T-helper 17 cell (primary cell): ENCODE measurements at regions not wholly inside any gene's neighbourhood (a gene's known extent, or its start where the extent isn't known, plus 50 kb on each side); places are given as distances from the start of the nearest gene placed in this dataset.
"Not testable (repeated sequence)": the region's sequence is repeated elsewhere in the genome, so short reads cannot be mapped to it uniquely, and the experiment has no call there.

Experiments used
- ATAC-seq: fragments of 150-1000 bp; cut with Tn5 transposase; 2 replicates; pipeline ENCODE4 v1.10.0; 2021; ENCODE audit warnings: mild to moderate bottlenecking, moderate library complexity
- DNase-seq, 3 donors: peaks; one replicate each; pipeline versions ENCODE4 v3.0.0 to v3.0.0-alpha.2; 2020 to 2021
- H3K9me3 ChIP-seq: one replicate; pipeline ENCODE4 v1.7.0; 2013; ENCODE audit warnings: low read length, mild to moderate bottlenecking; ENCODE audit not compliant: control insufficient read depth, poor library complexity, severe bottlenecking
- H3K27ac Mint-ChIP-seq: one replicate; pipeline ENCODE4 v1.8.0; 2022; ENCODE audit warnings: mild to moderate bottlenecking, moderate library complexity, mixed read lengths
- H3K27me3 Mint-ChIP-seq: one replicate; pipeline ENCODE4 v1.8.0; 2022; ENCODE audit warnings: mixed read lengths
- H3K36me3 Mint-ChIP-seq: one replicate; pipeline ENCODE4 v1.8.0; 2022; ENCODE audit warnings: low read depth, mixed read lengths
- H3K4me1 Mint-ChIP-seq: one replicate; pipeline ENCODE4 v1.8.0; 2022; ENCODE audit warnings: mild to moderate bottlenecking, mixed read lengths
- H3K4me3 Mint-ChIP-seq: one replicate; pipeline ENCODE4 v1.8.0; 2022; ENCODE audit warnings: mild to moderate bottlenecking, moderate library complexity, mixed read lengths

GRCh38 chr6:121523628-121524027, 88.2 kb downstream of the GJA1 start:
- Mint-ChIP-seq H3K27ac (no peak overlapping the region), H3K27me3 (no peaks in the 10 kb centered on the region), H3K4me3 (no peak overlapping the region), H3K4me1 (no peaks in the 10 kb centered on the region), H3K36me3 (no peaks in the 10 kb centered on the region)
- no peak for DNase-seq
- no peaks in the 10 kb centered on the region for H3K9me3 ChIP-seq
- no peak for ATAC-seq

GRCh38 chr6:121526282-121526681, 90.8 kb downstream of the GJA1 start:
- Mint-ChIP-seq H3K27ac (no peak overlapping the region), H3K27me3 (no peaks in the 10 kb centered on the region), H3K4me1 (no peaks in the 10 kb centered on the region)

GRCh38 chr6:121531658-121532169, 96.3 kb downstream of the GJA1 start:
- no peaks in the 10 kb centered on the region for H3K9me3 ChIP-seq
- H3K4me1 Mint-ChIP-seq = no peaks in the 10 kb centered on the region
- H3K27me3 Mint-ChIP-seq = peaks cover 17% of the 10 kb centered on the region
- H3K27ac Mint-ChIP-seq = no peak overlapping the region
- DNase-seq (no peak), ATAC-seq (no peak)
- no peaks in the 10 kb centered on the region for H3K36me3 Mint-ChIP-seq
- H3K4me3 Mint-ChIP-seq = no peak overlapping the region

More at GRCh38 chr6:121526282-121526681, 90.8 kb downstream of the GJA1 start:
- H3K9me3 ChIP-seq = no peaks in the 10 kb centered on the region
- H3K4me3 Mint-ChIP-seq = no peak overlapping the region
- H3K36me3 Mint-ChIP-seq = no peaks in the 10 kb centered on the region
- ATAC-seq (no peak), DNase-seq (no peak)

GRCh38 chr6:121533321-121533841, 97.9 kb downstream of the GJA1 start:
- no peak for DNase-seq
- Mint-ChIP-seq H3K4me1 (no peaks in the 10 kb centered on the region), H3K27me3 (peaks cover 17% of the 10 kb centered on the region), H3K36me3 (no peaks in the 10 kb centered on the region), H3K4me3 (no peak overlapping the region), H3K27ac (no peak overlapping the region)
- H3K9me3 ChIP-seq = no peaks in the 10 kb centered on the region
- no peak for ATAC-seq

- Mint-ChIP-seq H3K27me3 (peaks cover 17% of the 10 kb centered on the region), H3K36me3 (no peaks in the 10 kb centered on the region), H3K4me3 (no peak overlapping the region), H3K4me1 (no peaks in the 10 kb centered on the region), H3K27ac (no peak overlapping the region)
- no peaks in the 10 kb centered on the region for H3K9me3 ChIP-seq
- no peak for DNase-seq
- ATAC-seq = no peak
Measured at GRCh38 chr6:121535777-121536176, 100.3 kb downstream of the GJA1 start.

GRCh38 chr6:121536345-121536744, 100.9 kb downstream of the GJA1 start:
- DNase-seq = no peak
- Mint-ChIP-seq H3K4me3 (no peak overlapping the region), H3K4me1 (no peaks in the 10 kb centered on the region), H3K36me3 (no peaks in the 10 kb centered on the region), H3K27ac (no peak overlapping the region), H3K27me3 (peaks cover 17% of the 10 kb centered on the region)
- ATAC-seq = no peak
- H3K9me3 ChIP-seq = no peaks in the 10 kb centered on the region

- DNase-seq = no peak
- ATAC-seq = no peak
- Mint-ChIP-seq H3K27ac (no peak overlapping the region), H3K4me3 (no peak overlapping the region), H3K4me1 (no peaks in the 10 kb centered on the region), H3K36me3 (no peaks in the 10 kb centered on the region), H3K27me3 (no peaks in the 10 kb centered on the region)
- H3K9me3 ChIP-seq = no peaks in the 10 kb centered on the region
Measured at GRCh38 chr6:121539439-121539838, 104.0 kb downstream of the GJA1 start.

- DNase-seq (no peak), ATAC-seq (no peak)
- Mint-ChIP-seq H3K27me3 (no peaks in the 10 kb centered on the region), H3K4me1 (no peaks in the 10 kb centered on the region), H3K4me3 (no peak overlapping the region), H3K36me3 (no peaks in the 10 kb centered on the region), H3K27ac (no peak overlapping the region)
- no peaks in the 10 kb centered on the region for H3K9me3 ChIP-seq
Measured at GRCh38 chr6:121540210-121540609, 104.8 kb downstream of the GJA1 start.

- no peaks in the 10 kb centered on the region for H3K36me3 Mint-ChIP-seq
- ATAC-seq = no peak
- no peak overlapping the region for H3K27ac Mint-ChIP-seq
Measured at GRCh38 chr6:121544691-121545090, 109.2 kb downstream of the GJA1 start.

GRCh38 chr6:121548131-121548530, 112.7 kb downstream of the GJA1 start:
- Mint-ChIP-seq H3K27me3 (peaks cover 7% of the 10 kb centered on the region), H3K36me3 (no peaks in the 10 kb centered on the region), H3K4me1 (no peaks in the 10 kb centered on the region), H3K27ac (no peak overlapping the region), H3K4me3 (no peak overlapping the region)
- no peak for DNase-seq
- no peaks in the 10 kb centered on the region for H3K9me3 ChIP-seq
- ATAC-seq = no peak

More at GRCh38 chr6:121544691-121545090, 109.2 kb downstream of the GJA1 start:
- H3K9me3 ChIP-seq = no peaks in the 10 kb centered on the region
- Mint-ChIP-seq H3K4me3 (no peak overlapping the region), H3K4me1 (no peaks in the 10 kb centered on the region), H3K27me3 (peaks cover 7% of the 10 kb centered on the region)
- DNase-seq = no peak

- Mint-ChIP-seq H3K4me1 (no peaks in the 10 kb centered on the region), H3K36me3 (no peaks in the 10 kb centered on the region), H3K4me3 (no peak overlapping the region), H3K27me3 (peaks cover 7% of the 10 kb centered on the region), H3K27ac (no peak overlapping the region)
- ATAC-seq = no peak
- H3K9me3 ChIP-seq = no peaks in the 10 kb centered on the region
- no peak for DNase-seq
Measured at GRCh38 chr6:121549736-121550135, 114.3 kb downstream of the GJA1 start.

GRCh38 chr6:121550491-121551010, 115.1 kb downstream of the GJA1 start:
- no peak for DNase-seq
- H3K4me1 Mint-ChIP-seq = no peaks in the 10 kb centered on the region
- ATAC-seq = no peak
- H3K9me3 ChIP-seq = no peaks in the 10 kb centered on the region
- H3K27ac Mint-ChIP-seq = no peak overlapping the region
- peaks cover 7% of the 10 kb centered on the region for H3K27me3 Mint-ChIP-seq
- H3K36me3 Mint-ChIP-seq = no peaks in the 10 kb centered on the region
- H3K4me3 Mint-ChIP-seq = no peak overlapping the region

- no peak overlapping the region for H3K4me3 Mint-ChIP-seq
- H3K4me1 Mint-ChIP-seq = no peaks in the 10 kb centered on the region
Measured at GRCh38 chr6:121555201-121555600, 119.8 kb downstream of the GJA1 start.

GRCh38 chr6:121556149-121556548, 120.7 kb downstream of the GJA1 start:
- not testable (repeated sequence) for H3K27ac Mint-ChIP-seq, H3K4me3 Mint-ChIP-seq, H3K4me1 Mint-ChIP-seq, ATAC-seq, DNase-seq, H3K9me3 ChIP-seq, H3K27me3 Mint-ChIP-seq, H3K36me3 Mint-ChIP-seq

More at GRCh38 chr6:121555201-121555600, 119.8 kb downstream of the GJA1 start:
- no peak for DNase-seq
- Mint-ChIP-seq H3K27ac (no peak overlapping the region), H3K36me3 (no peaks in the 10 kb centered on the region), H3K27me3 (no peaks in the 10 kb centered on the region)
- ATAC-seq = no peak
- H3K9me3 ChIP-seq = no peaks in the 10 kb centered on the region
